ENCODE measurements at regions not wholly inside any gene's neighbourhood (a gene's known extent, or its start where the extent isn't known, plus 50 kb on each side); places are given as distances from the start of the nearest gene placed in this dataset.
"Not testable (repeated sequence)": the region's sequence is repeated elsewhere in the genome, so short reads cannot be mapped to it uniquely, and the experiment has no call there.

DNA sequence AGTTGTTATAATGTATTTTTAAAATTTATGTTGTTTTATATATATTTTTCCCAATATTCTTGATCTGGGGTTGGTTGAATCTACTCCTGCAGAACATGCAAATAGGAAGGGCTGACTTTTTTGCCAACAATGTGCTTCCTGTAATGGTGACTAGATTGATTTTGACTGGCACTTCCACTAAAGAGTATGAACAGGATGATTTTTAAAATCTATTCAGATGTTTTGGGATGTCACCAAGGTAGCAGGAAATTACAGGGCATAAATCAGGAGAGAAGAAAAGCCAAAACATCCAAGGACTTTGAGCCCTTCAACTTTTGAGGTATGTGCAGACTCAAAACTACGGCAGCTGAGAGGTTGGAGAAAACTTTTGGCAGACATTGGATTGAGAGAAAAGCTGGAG, 1047.6 kb downstream of the SLITRK5 start:
- DNase-seq (ENCODE audit: low spot score) = no peak

GRCh38 chr13:88726075-88726474, 1054.9 kb downstream of the SLITRK5 start:
- DNase-seq (ENCODE audit: low spot score) = no peak

DNA sequence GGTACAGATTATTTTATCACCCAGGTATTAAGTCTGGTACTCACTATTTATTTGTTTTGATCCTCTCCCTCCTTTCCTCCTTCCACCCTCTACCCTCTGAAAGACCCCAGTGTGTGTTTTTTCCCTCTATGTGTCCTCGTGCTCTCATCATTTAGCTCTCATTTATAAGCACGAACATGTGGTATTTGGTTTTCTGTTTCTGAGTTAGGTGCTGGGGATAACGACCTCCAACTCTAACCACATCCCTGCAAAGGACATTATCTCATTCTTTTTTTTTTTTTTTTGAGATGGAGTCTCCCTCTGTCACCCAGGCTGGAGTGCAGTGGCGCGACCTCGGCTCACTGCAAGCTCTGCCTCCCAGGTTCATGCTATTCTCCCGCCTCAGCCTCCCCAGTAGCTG, 1056.1 kb downstream of the SLITRK5 start:
- not testable (repeated sequence) for DNase-seq (ENCODE audit: low spot score)

- no peak for DNase-seq (ENCODE audit: low spot score)
These were observed 1058.4 kb downstream of the SLITRK5 start for GRCh38 chr13:88729605-88730004.

- DNase-seq (ENCODE audit: low spot score) = no peak
These were observed 1064.9 kb downstream of the SLITRK5 start for GRCh38 chr13:88736026-88736425.

DNA sequence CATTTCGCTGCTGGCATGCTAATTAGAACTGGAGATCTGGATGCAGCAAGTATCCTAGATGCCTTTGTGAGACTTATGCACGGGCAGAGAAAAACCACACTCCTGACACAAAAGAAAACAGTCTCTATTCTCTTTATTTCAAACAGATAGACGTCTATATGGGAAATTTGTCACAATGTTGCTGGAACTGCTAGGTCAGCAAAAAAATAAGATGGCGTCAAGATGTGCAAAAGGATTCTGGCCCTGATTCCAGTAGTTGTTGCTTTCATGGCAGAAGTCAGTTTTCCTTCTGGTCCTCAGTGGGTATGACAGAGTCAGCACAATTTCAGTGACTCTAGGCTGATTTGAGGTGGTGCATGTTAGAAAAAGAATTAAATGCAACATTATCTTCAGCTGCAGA, 1068.0 kb downstream of the SLITRK5 start:
- DNase-seq (ENCODE audit: low spot score) = no peak

DNA sequence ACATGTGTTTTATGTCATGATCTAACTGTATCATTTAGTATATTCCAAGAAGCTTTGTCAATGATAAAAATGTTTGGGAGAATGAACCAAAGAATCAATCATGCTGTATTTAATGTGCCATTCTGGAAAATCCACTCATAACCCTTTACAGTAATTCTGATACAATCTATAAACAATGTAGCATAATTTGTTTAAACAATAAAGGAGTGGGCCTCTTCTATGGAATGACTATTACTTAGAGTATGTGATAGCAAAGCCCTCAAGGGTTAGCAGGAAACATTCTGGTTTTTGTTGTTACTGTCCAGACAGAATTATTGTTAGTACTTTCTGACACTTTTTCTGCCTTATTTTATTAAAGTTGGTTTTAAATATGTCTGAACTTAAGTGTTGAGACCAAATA, 1073.1 kb downstream of the SLITRK5 start:
- DNase-seq (ENCODE audit: low spot score) = no peak

GRCh38 chr13:88745011-88745410, 1073.8 kb downstream of the SLITRK5 start:
- DNase-seq (ENCODE audit: low spot score) = no peak

DNA sequence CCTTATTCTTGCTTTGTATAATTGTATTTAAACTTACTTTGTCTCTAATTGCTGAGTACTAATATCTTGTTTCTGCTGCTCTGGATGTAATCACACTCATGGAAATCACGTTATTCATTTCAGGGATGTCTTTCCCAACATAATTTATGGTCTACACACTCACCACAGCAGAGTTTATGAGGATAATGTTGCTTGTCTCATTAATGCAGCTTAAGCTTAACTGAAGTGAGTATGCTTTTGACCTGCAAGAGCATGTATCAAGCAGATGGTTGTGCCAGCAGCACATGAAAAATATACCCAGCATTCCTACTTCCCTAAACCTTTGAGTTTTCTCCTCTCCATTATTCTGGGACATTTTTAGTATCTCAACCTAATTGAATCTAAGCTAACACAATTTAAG, 1080.9 kb downstream of the SLITRK5 start:
- DNase-seq (ENCODE audit: low spot score) = no peak

- no peak for DNase-seq (ENCODE audit: low spot score)
These were observed 1083.0 kb downstream of the SLITRK5 start for GRCh38 chr13:88754141-88754540.

GRCh38 chr13:88761145-88761544, 1090.0 kb downstream of the SLITRK5 start:
- DNase-seq (ENCODE audit: low spot score) = no peak

GRCh38 chr13:88764103-88764502, 1092.9 kb downstream of the SLITRK5 start:
- peak; percentile 14 for DNase-seq (ENCODE audit: low spot score)

DNA sequence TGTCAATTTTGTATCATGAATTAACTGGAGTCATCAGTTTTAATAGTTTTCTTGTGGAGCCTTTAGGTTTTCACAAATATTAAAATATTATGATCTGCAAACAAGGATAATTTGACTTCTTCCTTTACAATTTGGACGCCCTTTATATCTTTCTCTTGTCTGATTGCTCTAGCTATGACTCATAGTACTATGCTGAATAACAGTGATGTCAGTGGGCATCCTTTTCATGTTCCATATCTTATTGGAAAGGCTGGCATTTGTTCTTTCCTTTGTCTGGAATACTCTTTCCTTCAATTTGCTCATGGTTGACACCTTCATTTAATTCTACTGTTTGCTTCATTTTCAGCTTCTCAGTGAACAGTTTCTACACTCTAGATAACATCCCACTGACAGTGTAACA, 1129.3 kb downstream of the SLITRK5 start:
- no peak for DNase-seq (ENCODE audit: low spot score)

DNA sequence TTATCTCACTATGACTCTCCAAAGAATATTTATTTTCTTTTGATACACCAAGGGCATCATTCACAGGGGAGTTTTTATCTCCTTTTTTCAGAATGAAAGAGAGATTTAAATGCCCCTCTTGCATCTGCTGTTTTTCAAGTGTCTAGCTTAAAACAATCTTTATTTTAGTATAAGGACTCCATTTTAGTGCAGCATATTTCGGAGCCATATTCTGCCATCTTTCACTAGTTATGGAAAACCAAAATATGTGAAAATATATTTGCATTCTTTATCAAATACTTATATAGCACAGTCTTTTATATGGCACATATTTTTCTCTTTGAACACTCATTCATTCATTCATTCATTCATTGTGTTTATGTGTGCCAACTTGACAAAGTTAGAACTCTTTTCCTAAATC, 1130.2 kb downstream of the SLITRK5 start:
- DNase-seq (ENCODE audit: low spot score) = no peak

- no peak for DNase-seq (ENCODE audit: low spot score)
These were observed 1131.7 kb downstream of the SLITRK5 start for GRCh38 chr13:88802886-88803285.

- DNase-seq (ENCODE audit: low spot score) = no peak
These were observed 1135.3 kb downstream of the SLITRK5 start for GRCh38 chr13:88806438-88806837.

DNA sequence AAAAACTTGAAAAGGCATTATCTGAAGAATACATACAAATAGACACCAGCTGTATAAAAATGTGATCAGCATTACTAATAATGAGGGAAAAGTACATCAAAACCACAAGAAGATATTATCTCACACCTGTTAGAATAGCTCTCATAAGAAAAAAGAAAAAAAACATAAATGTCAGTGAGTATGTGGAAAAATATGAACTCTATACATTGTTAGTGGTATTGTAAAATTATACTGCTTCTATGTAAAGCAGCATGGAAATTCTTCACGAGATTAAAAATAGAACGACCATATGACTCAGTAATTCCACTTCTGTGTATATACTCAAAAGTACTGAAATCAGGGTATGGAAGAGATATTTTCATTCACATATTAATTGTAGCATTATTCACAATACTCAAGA, 1146.4 kb downstream of the SLITRK5 start:
- DNase-seq (ENCODE audit: low spot score) = no peak

- DNase-seq (ENCODE audit: low spot score) = no peak
These were observed 1151.9 kb downstream of the SLITRK5 start for GRCh38 chr13:88823114-88823513.

GRCh38 chr13:88824218-88824617, 1153.0 kb downstream of the SLITRK5 start:
- no peak for DNase-seq (ENCODE audit: low spot score)

GRCh38 chr13:88840085-88840484, 1168.9 kb downstream of the SLITRK5 start:
- DNase-seq (ENCODE audit: low spot score) = no peak

DNA sequence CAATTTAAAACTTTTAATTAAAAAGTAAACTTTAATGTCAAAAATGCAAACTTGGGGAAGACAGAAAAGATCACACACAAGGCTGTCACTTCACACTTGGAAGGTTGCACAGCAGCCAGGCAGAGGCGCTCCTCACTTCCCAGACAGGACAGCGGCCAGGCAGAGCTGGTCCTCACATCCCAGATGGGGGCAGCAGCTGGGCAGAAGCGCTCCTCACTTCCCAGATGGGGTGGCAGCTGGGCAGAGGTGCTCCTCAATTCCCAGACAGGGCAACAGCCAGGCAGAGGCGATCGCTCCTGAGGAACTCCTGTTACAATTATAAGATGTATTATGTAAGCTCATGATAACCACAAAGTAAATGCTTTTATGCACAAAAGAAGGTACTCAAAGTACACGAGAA, 1181.1 kb downstream of the SLITRK5 start:
- not testable (repeated sequence) for DNase-seq (ENCODE audit: low spot score)

DNA sequence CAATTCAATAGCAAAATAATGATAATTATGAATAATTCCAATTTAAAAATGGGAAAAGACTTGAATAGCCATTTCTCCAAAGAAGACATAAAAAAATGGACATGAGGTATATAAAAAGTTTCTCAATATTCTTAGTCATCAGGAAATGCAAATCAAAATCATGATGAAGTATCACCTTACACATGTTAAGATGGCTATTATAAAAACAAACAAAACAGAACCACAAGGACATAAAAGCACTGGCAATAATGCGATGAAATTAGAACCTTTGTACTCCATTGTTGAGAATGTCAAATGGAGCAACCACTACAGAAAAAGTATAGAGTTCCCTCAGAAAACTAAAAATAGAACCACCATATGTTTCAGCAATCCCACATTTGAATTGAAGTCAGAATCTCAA, 1186.1 kb downstream of the SLITRK5 start:
- DNase-seq (ENCODE audit: low spot score) = no peak

GRCh38 chr13:88862095-88862620, 1191.0 kb downstream of the SLITRK5 start:
- DNase-seq (ENCODE audit: low spot score) = no peak

- DNase-seq (ENCODE audit: low spot score) = no peak
These were observed 1191.9 kb downstream of the SLITRK5 start for GRCh38 chr13:88863116-88863515.

DNA sequence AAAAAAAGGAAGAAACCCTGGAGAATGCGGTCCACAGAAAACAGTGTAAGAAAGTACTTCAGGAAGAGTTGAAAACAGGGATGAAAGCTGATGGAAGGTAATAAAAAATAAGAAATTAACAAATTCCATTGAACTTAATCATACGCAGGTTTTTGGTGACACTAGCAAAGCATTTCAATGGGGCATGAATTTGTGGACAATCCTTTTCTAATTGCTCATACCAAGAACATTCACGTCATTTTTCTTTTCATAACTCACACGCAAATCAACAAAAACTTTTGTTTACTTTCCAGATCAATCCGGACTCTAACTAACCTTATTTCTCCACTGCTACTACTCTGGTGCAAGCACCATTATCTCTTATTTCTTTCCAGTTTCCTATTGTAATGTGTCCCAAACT, 1195.0 kb downstream of the SLITRK5 start:
- DNase-seq (ENCODE audit: low spot score) = no peak
